Caco-2 (cell line): ENCODE measurements at regions not wholly inside any gene's neighbourhood (a gene's known extent, or its start where the extent isn't known, plus 50 kb on each side); places are given as distances from the start of the nearest gene placed in this dataset.

Experiments used
- BruUV-seq: library from RNA; stranded (reverse); fragments of 400-500 nt; replicated peaks from 2 replicates; lab custom pipeline; 2021; lab: Mats Ljungman, UMichigan
- CTCF ChIA-PET: fragments of 300-600 bp; sonication (Branson Sonifier 250); formaldehyde crosslinking; loops from one replicate; lab custom pipeline; 2022; ENCODE audit warnings: antibody characterized with exemption; lab: Charles Lee
- POLR2A ChIA-PET: fragments of 300-600 bp; sonication (Branson Sonifier 250); formaldehyde crosslinking; loops from one replicate; lab custom pipeline; 2022; ENCODE audit warnings: antibody characterized with exemption; lab: Charles Lee
- DNase-seq, 2 experiments: peaks; one replicate each; pipeline versions ENCODE4 v3.0.0 to v3.0.0-alpha.2; 2020 to 2022
- H3K27me3 ChIP-seq: replicated peaks from 2 replicates; pipeline ENCODE4 v1.6.0; 2011; ENCODE audit warnings: low read length; ENCODE audit not compliant: control insufficient read depth, insufficient read depth
- H3K36me3 ChIP-seq: 2 replicates; pipeline ENCODE4 v1.5.1; 2011; ENCODE audit warnings: low read length; ENCODE audit not compliant: control insufficient read depth, insufficient read depth
- H3K4me1 ChIP-seq: fragments of 250-450 bp; sonication (Bioruptor Pico); 2 replicates; pipeline ENCODE4 v1.5.1; 2020; ENCODE audit warnings: mild to moderate bottlenecking
- H3K4me3 ChIP-seq: 2 replicates; pipeline ENCODE4 v1.5.1; 2011; ENCODE audit warnings: low read depth, mild to moderate bottlenecking, control low read depth, low read length
- H3K9me3 ChIP-seq: fragments of 250-450 bp; sonication (Bioruptor Pico); 2 replicates; pipeline ENCODE4 v1.5.1; 2020; ENCODE audit warnings: mild to moderate bottlenecking, moderate library complexity
- H3K27ac Mint-ChIP-seq: one replicate; pipeline ENCODE4 v1.8.0; 2022; ENCODE audit warnings: mixed read lengths; ENCODE audit not compliant: unreplicated experiment
- H3K27me3 Mint-ChIP-seq: one replicate; pipeline ENCODE4 v1.8.0; 2022; ENCODE audit warnings: mixed read lengths; ENCODE audit not compliant: insufficient read depth, unreplicated experiment
- H3K36me3 Mint-ChIP-seq: one replicate; pipeline ENCODE4 v1.8.0; 2022; ENCODE audit warnings: mild to moderate bottlenecking, mixed read lengths; ENCODE audit not compliant: insufficient read depth, unreplicated experiment
- H3K4me1 Mint-ChIP-seq: one replicate; pipeline ENCODE4 v1.8.0; 2022; ENCODE audit warnings: low read depth, mixed read lengths; ENCODE audit not compliant: unreplicated experiment
- H3K4me3 Mint-ChIP-seq: one replicate; pipeline ENCODE4 v1.8.0; 2022; ENCODE audit warnings: mild to moderate bottlenecking, moderate library complexity, mixed read lengths; ENCODE audit not compliant: unreplicated experiment
- H3K9me3 Mint-ChIP-seq: one replicate; pipeline ENCODE4 v1.8.0; 2022; ENCODE audit warnings: mixed read lengths; ENCODE audit not compliant: unreplicated experiment
- intact Hi-C: fragments of 100-400 bp; cut with micrococcal nuclease; formaldehyde crosslinking; loops from one replicate; pipeline ENCODE4 v1.10.0; 2022; ENCODE audit not compliant: unreplicated experiment
- TF ChIP-seq, protein P1 (sequence below), 2 experiments: fragments of 200-600 bp in 1 of 2; IDR thresholded peaks; 1 replicate in 1 of 2; 2 replicates in 1 of 2; pipeline versions ENCODE4 v1.5.1 to v1.8.0; 2011 to 2022; ENCODE audit warnings: antibody characterized with exemption in 1 of 2, control low read depth in 1 of 2, inconsistent platforms in 1 of 2, low read depth in 1 of 2, low read length in 1 of 2, mild to moderate bottlenecking in 1 of 2, moderate library complexity in 1 of 2; ENCODE audit not compliant: insufficient read depth in 1 of 2, severe bottlenecking in 1 of 2, unreplicated experiment in 1 of 2

DNA sequence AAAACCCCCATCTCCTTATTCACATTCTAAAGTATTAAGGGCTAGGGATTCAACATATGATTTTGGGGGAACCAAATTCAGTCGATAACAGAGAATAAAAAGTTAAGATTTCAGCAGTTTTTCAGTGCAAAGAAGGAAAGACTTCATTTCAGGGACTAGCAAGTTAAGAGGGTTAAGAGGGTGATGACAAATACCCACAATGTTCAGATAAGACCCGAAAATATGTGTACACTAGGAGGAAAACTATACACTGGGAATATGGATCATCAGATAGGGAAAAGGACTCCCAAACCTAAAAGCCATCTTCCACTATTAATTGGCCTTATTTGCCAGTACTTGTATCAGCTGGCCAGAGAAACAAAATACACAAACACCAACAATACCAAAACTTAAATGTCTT lies 824.2 kb downstream of the SLC16A7 start:
- H3K4me1 ChIP-seq, result no peaks in the 10 kb centered on the region
- H3K4me3 Mint-ChIP-seq, result no peak overlapping the region
- DNase-seq, result no peak
- H3K9me3 Mint-ChIP-seq, result peaks cover 9% of the 10 kb centered on the region
- ChIA-PET POLR2A (no interaction called here), CTCF (no interaction called here)
- no peaks in the 10 kb centered on the region for H3K9me3 ChIP-seq
- H3K4me3 ChIP-seq, result no peak overlapping the region
- H3K27me3 Mint-ChIP-seq, result no peaks in the 10 kb centered on the region
- no peaks in the 10 kb centered on the region for H3K36me3 ChIP-seq
- no TSS peak for BruUV-seq
- no peaks in the 10 kb centered on the region for H3K4me1 Mint-ChIP-seq
- TF ChIP-seq, protein P1, sequence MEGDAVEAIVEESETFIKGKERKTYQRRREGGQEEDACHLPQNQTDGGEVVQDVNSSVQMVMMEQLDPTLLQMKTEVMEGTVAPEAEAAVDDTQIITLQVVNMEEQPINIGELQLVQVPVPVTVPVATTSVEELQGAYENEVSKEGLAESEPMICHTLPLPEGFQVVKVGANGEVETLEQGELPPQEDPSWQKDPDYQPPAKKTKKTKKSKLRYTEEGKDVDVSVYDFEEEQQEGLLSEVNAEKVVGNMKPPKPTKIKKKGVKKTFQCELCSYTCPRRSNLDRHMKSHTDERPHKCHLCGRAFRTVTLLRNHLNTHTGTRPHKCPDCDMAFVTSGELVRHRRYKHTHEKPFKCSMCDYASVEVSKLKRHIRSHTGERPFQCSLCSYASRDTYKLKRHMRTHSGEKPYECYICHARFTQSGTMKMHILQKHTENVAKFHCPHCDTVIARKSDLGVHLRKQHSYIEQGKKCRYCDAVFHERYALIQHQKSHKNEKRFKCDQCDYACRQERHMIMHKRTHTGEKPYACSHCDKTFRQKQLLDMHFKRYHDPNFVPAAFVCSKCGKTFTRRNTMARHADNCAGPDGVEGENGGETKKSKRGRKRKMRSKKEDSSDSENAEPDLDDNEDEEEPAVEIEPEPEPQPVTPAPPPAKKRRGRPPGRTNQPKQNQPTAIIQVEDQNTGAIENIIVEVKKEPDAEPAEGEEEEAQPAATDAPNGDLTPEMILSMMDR (IDR thresholded peaks at IDR 0.05; ENCODE audit: insufficient read depth in 1 of 2, low read depth in 1 of 2, low read length in 1 of 2, severe bottlenecking in 1 of 2, unreplicated experiment in 1 of 2), result no peak
- intact Hi-C loops, result no loop called here
- H3K36me3 Mint-ChIP-seq, result no peaks in the 10 kb centered on the region
- no peaks in the 10 kb centered on the region for H3K27me3 ChIP-seq
- no peak overlapping the region for H3K27ac Mint-ChIP-seq

DNA sequence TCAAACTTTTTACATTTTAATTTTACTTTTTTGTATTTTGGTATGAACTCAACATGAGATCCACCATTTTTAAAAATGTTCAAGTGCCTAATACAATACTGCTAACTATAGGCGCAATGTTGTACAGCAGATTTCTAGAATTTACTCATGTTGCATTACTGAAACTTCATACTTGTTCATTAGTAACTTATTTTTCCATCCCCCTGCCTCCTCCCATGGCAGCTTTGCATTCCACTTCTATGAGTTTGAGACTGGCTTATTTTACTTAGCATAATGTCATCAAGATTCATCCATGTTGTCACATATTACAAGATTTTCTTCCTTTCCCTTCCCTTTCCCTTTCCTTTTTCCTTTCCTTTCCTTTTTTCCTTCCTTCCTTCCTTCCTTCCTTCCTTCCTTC lies 825.9 kb downstream of the SLC16A7 start:
- H3K36me3 ChIP-seq, result no peaks in the 10 kb centered on the region
- intact Hi-C loops, result no loop called here
- Mint-ChIP-seq H3K27me3 (no peaks in the 10 kb centered on the region), H3K36me3 (no peaks in the 10 kb centered on the region), H3K9me3 (no peaks in the 10 kb centered on the region), H3K4me3 (no peak overlapping the region), H3K27ac (no peak overlapping the region), H3K4me1 (no peaks in the 10 kb centered on the region)
- BruUV-seq, result no TSS peak
- ChIA-PET CTCF (no interaction called here), POLR2A (no interaction called here)
- no peak for DNase-seq
- TF ChIP-seq, protein P1 (IDR thresholded peaks at IDR 0.05; ENCODE audit: insufficient read depth in 1 of 2, low read depth in 1 of 2, low read length in 1 of 2, severe bottlenecking in 1 of 2, unreplicated experiment in 1 of 2), result no peak
- no peaks in the 10 kb centered on the region for H3K9me3 ChIP-seq
- H3K27me3 ChIP-seq, result no peaks in the 10 kb centered on the region
- no peaks in the 10 kb centered on the region for H3K4me1 ChIP-seq
- H3K4me3 ChIP-seq, result no peak overlapping the region

DNA sequence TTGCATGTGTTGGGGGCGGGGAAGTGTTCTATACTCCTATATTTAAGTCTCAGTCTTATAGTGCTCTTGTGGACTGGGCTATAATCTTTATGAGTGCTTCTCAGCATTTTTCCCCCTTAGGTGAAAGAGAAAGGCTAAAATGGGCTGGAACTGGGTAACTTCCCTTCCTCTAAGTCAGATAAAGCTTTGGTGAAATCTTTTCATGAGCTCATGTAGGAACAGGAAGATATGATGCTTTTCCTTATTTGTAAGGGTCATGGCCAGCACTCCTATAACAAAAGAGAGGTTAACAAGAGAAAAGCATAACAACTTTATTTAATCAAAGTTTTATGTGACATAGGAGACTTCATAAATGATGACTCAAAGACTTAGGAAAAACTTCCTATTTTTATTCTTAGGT lies 841.5 kb downstream of the SLC16A7 start:
- BruUV-seq, result no TSS peak
- no peak overlapping the region for H3K4me3 Mint-ChIP-seq
- Histone ChIP-seq H3K4me3 (no peak overlapping the region), H3K9me3 (no peaks in the 10 kb centered on the region), H3K27me3 (no peaks in the 10 kb centered on the region), H3K36me3 (no peaks in the 10 kb centered on the region), H3K4me1 (no peaks in the 10 kb centered on the region)
- H3K4me1 Mint-ChIP-seq, result no peaks in the 10 kb centered on the region
- no peaks in the 10 kb centered on the region for H3K36me3 Mint-ChIP-seq
- CTCF ChIA-PET, result no interaction called here
- no peak overlapping the region for H3K27ac Mint-ChIP-seq
- TF ChIP-seq, protein P1 (IDR thresholded peaks at IDR 0.05; ENCODE audit: insufficient read depth in 1 of 2, low read depth in 1 of 2, low read length in 1 of 2, severe bottlenecking in 1 of 2, unreplicated experiment in 1 of 2), result no peak
- intact Hi-C loops, result no loop called here
- no peak for DNase-seq
- POLR2A ChIA-PET, result no interaction called here
- H3K27me3 Mint-ChIP-seq, result no peaks in the 10 kb centered on the region
- H3K9me3 Mint-ChIP-seq, result peaks cover 10% of the 10 kb centered on the region
